GM13976 (cell line): ENCODE measurements at regions not wholly inside any gene's neighbourhood (a gene's known extent, or its start where the extent isn't known, plus 50 kb on each side); places are given as distances from the start of the nearest gene placed in this dataset.

Experiments used
- DNase-seq: peaks from one replicate; pipeline ENCODE4 v3.0.0; 2012; ENCODE audit warnings: low spot score
- CTCF ChIP-seq: IDR thresholded peaks from 2 replicates; pipeline ENCODE4 v1.5.1; 2012; ENCODE audit warnings: borderline replicate concordance, mild to moderate bottlenecking; ENCODE audit not compliant: insufficient read depth; ENCODE audit errors: extremely low read depth, missing control alignments, control extremely low read depth
- in situ Hi-C: fragments of 300-500 bp; cut with MboI; formaldehyde crosslinking; loops from one replicate; pipeline ENCODE4 v1.12.0; 2022; ENCODE audit warnings: low sequenced_read_pairs, mixed read lengths, inconsistent platforms; ENCODE audit not compliant: unreplicated experiment

DNA sequence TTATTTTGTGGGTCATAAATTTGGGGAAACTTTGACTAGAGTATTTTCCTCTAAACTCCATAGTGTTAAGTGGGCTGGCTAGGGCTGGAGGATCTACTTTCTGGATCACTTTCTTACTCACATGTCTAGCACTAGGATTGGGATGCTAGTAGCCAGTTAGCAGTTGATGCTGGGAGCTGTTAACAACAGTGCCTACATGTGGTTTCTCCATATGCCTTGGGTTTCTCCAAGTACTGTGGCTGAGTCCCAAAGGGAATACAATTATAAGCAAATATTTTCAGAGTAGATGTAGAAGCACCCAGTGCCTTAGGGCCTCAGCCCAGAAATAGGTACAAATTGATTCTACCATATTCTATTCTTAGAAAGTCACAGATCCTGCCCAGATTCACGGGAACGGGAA lies 1614.9 kb downstream of the ARAP2 start:
- no peak for TF ChIP-seq CTCF
- DNase-seq = no peak
- in situ Hi-C loops = no loop called here

DNA sequence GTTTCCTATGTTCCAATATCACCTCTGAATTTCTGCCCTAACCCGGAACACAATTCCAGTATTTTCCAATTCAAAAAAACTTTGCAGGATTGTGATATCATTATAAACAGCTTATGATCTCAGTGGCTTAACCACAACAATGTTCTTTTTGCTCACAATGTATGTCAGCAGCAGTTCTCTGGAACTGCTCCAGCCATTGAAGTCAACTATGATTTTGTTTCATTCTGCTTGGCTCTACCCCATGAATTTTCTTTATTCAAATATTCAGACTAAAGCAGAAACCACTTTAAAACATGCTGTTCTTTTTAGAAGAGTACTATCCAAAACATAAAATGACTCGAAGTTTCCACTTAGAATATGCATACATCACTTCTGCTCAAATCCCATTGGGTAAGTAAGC lies 1611.1 kb downstream of the ARAP2 start:
- TF ChIP-seq CTCF = no peak
- in situ Hi-C loops = no loop called here
- no peak for DNase-seq

GRCh38 chr4:34636623-34637022 lies 1607.7 kb downstream of the ARAP2 start:
- DNase-seq = no peak
- in situ Hi-C loops = no loop called here
- no peak for TF ChIP-seq CTCF

DNA sequence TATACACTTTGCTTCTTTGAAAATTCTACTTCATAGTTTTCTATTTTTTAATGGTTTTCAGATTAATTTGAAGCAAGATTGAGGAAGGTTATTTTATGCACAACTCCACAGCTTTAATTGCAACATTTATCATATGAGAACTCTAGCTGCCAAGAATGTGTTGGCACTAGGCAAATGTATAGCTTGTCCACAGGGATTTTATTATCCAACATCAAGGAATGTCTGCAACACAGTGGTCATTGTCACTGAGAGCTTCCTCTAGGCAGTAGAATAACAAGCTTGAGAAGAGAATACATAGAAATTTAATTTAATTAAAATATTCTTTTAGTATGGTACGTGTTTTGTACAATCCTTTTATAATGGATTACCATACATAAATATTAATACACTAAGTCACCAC lies 1600.8 kb downstream of the ARAP2 start:
- TF ChIP-seq CTCF = no peak
- in situ Hi-C loops = no loop called here
- no peak for DNase-seq

GRCh38 chr4:34644579-34645115 lies 1599.7 kb downstream of the ARAP2 start:
- TF ChIP-seq CTCF = no peak
- in situ Hi-C loops = no loop called here
- no peak for DNase-seq

DNA sequence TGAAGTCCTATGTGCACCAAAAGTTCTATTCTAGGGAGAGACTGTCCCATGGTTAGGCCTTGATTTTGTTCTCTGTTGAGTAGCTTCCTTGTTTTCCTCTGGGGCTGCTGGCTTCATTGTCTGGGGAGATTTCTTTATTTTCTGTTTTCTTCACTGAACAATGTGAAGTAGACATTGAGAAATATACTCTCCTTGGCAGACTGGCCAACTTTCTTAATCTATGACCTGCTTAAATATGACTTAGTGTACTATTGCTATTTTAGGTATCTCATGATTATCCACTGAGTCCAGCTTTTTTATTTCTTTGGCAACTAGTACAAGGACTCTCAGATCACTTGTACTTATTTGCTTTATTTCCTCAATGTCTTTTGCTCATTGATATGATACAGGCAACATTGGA lies 1594.6 kb downstream of the ARAP2 start:
- DNase-seq = no peak
- in situ Hi-C loops = no loop called here
- no peak for TF ChIP-seq CTCF

DNA sequence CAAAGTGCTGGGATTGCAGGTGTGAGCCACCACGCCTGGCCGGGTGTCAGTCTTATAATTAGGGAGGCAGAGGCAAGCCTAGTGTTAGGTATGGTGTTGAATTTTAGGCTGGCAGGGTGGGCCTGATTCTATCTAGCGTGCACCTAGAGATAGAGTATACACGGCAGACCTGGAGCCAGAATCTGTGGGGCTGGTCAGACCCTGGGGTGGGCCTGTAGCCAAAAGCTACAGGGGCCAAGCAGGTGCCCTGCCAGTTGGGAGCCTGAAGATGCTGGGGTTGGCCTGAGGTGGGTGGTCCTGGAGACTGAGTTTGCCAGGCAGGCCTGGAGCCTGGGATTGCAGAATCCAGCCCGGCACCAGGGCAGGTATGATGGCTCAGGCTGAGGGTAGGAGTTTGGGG lies 1580.3 kb downstream of the ARAP2 start:
- in situ Hi-C loops = no loop called here
- DNase-seq = no peak
- TF ChIP-seq CTCF = no peak
